ENCODE measurements at regions not wholly inside any gene's neighbourhood (a gene's known extent, or its start where the extent isn't known, plus 50 kb on each side); places are given as distances from the start of the nearest gene placed in this dataset.

- TF ChIP-seq, protein P1, sequence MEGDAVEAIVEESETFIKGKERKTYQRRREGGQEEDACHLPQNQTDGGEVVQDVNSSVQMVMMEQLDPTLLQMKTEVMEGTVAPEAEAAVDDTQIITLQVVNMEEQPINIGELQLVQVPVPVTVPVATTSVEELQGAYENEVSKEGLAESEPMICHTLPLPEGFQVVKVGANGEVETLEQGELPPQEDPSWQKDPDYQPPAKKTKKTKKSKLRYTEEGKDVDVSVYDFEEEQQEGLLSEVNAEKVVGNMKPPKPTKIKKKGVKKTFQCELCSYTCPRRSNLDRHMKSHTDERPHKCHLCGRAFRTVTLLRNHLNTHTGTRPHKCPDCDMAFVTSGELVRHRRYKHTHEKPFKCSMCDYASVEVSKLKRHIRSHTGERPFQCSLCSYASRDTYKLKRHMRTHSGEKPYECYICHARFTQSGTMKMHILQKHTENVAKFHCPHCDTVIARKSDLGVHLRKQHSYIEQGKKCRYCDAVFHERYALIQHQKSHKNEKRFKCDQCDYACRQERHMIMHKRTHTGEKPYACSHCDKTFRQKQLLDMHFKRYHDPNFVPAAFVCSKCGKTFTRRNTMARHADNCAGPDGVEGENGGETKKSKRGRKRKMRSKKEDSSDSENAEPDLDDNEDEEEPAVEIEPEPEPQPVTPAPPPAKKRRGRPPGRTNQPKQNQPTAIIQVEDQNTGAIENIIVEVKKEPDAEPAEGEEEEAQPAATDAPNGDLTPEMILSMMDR (IDR thresholded peaks at IDR 0.05) = no peak
- TF ChIP-seq EZH2 (IDR thresholded peaks at IDR 0.05; ENCODE audit: borderline replicate concordance, insufficient read depth, low read depth, low read length, poor library complexity, severe bottlenecking) = no peak
These were observed 109.6 kb upstream of the PAQR3 start for GRCh38 chr4:79048878-79049277.
